ENCODE measurements at regions not wholly inside any gene's neighbourhood (a gene's known extent, or its start where the extent isn't known, plus 50 kb on each side); places are given as distances from the start of the nearest gene placed in this dataset.

GRCh38 chr12:124707316-124707715 is 139.9 kb upstream of the NCOR2 start:
- no peak for ATAC-seq
- TF ChIP-seq CSRNP3 (CRISPR knock-in tag; IDR thresholded peaks at IDR 0.05) (no peak), ZNF565 (CRISPR knock-in tag; conservative IDR thresholded peaks at IDR 0.05; ENCODE audit: low read depth) (no peak), CREB5 (CRISPR knock-in tag; IDR thresholded peaks at IDR 0.05; ENCODE audit: low read depth) (no peak), PPARA (CRISPR knock-in tag; IDR thresholded peaks at IDR 0.05; ENCODE audit: borderline replicate concordance) (no peak), ISL1 (CRISPR knock-in tag; IDR thresholded peaks at IDR 0.05) (no peak), SNAI2 (CRISPR knock-in tag; IDR thresholded peaks at IDR 0.05) (no peak), TSHZ2 (CRISPR knock-in tag; IDR thresholded peaks at IDR 0.05) (no peak), CSDC2 (CRISPR knock-in tag; IDR thresholded peaks at IDR 0.05) (no peak), POU6F1 (CRISPR knock-in tag; IDR thresholded peaks at IDR 0.05; ENCODE audit: borderline replicate concordance, low read depth) (no peak), GLIS3 (CRISPR knock-in tag; IDR thresholded peaks at IDR 0.05) (no peak), ZFP30 (CRISPR knock-in tag; IDR thresholded peaks at IDR 0.05) (no peak), OSR1 (CRISPR knock-in tag; IDR thresholded peaks at IDR 0.05) (no peak)

GRCh38 chr12:124706363-124706762 is 139.0 kb upstream of the NCOR2 start:
- ATAC-seq: no peak
- TF ChIP-seq TCF4 (CRISPR knock-in tag; IDR thresholded peaks at IDR 0.05; ENCODE audit: borderline replicate concordance) (no peak), ZFP30 (CRISPR knock-in tag; IDR thresholded peaks at IDR 0.05) (no peak), ARNTL (CRISPR knock-in tag; IDR thresholded peaks at IDR 0.05; ENCODE audit: borderline replicate concordance, low read depth) (no peak), ZFP3 (CRISPR knock-in tag; IDR thresholded peaks at IDR 0.05) (no peak), ISL1 (CRISPR knock-in tag; IDR thresholded peaks at IDR 0.05) (no peak), CSRNP3 (CRISPR knock-in tag; IDR thresholded peaks at IDR 0.05) (no peak), CSDC2 (CRISPR knock-in tag; IDR thresholded peaks at IDR 0.05) (no peak), ZNF8 (CRISPR knock-in tag; IDR thresholded peaks at IDR 0.05) (no peak), GLIS3 (CRISPR knock-in tag; IDR thresholded peaks at IDR 0.05) (no peak), ZNF70 (CRISPR knock-in tag; IDR thresholded peaks at IDR 0.05) (no peak), RARB (CRISPR knock-in tag; IDR thresholded peaks at IDR 0.05) (no peak), ZNF565 (CRISPR knock-in tag; conservative IDR thresholded peaks at IDR 0.05; ENCODE audit: low read depth) (no peak), ESRRG (CRISPR knock-in tag; IDR thresholded peaks at IDR 0.05) (no peak), PPARA (CRISPR knock-in tag; IDR thresholded peaks at IDR 0.05; ENCODE audit: borderline replicate concordance) (no peak), TOX (CRISPR knock-in tag; IDR thresholded peaks at IDR 0.05; ENCODE audit: borderline replicate concordance) (no peak), OSR1 (CRISPR knock-in tag; IDR thresholded peaks at IDR 0.05) (no peak), ZC3H10 (CRISPR knock-in tag; IDR thresholded peaks at IDR 0.05) (no peak), SNAI2 (CRISPR knock-in tag; IDR thresholded peaks at IDR 0.05) (no peak), PATZ1 (CRISPR knock-in tag; IDR thresholded peaks at IDR 0.05; ENCODE audit: borderline replicate concordance) (no peak), CREB5 (CRISPR knock-in tag; IDR thresholded peaks at IDR 0.05; ENCODE audit: low read depth) (no peak)

Data from SK-N-SH treated with all-trans-retinoic acid at 6 μM for 48 hours (cell line).